ENCODE measurements at regions not wholly inside any gene's neighbourhood (a gene's known extent, or its start where the extent isn't known, plus 50 kb on each side); places are given as distances from the start of the nearest gene placed in this dataset.

DNA sequence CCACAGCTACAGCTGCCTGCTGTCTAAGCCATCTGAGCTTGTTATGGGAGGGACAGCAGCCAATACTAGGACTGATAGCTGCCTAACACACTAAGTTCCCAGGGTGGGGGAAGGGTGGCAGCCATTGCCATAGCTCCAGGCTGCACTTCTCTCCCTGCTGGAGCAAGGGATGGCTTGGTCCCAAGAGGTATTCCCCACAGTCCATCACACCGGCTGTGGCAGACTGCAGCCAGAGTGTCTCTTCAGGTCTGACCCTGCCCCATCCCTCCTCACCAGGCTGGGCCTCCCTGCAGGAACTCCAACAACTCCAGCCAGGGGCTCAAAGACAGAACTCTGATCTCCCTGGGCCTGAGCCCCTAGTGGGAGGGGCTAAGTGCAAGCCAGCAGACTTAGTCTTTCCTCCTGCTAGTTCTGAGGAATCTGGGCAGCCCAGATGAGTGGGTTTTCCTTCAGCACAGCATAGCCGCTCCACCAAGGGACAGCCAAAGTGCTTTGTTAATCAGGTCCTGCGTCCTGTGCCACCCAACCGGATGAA lies 632.1 kb downstream of the SOCS6 start:
- TF ChIP-seq, protein P1, sequence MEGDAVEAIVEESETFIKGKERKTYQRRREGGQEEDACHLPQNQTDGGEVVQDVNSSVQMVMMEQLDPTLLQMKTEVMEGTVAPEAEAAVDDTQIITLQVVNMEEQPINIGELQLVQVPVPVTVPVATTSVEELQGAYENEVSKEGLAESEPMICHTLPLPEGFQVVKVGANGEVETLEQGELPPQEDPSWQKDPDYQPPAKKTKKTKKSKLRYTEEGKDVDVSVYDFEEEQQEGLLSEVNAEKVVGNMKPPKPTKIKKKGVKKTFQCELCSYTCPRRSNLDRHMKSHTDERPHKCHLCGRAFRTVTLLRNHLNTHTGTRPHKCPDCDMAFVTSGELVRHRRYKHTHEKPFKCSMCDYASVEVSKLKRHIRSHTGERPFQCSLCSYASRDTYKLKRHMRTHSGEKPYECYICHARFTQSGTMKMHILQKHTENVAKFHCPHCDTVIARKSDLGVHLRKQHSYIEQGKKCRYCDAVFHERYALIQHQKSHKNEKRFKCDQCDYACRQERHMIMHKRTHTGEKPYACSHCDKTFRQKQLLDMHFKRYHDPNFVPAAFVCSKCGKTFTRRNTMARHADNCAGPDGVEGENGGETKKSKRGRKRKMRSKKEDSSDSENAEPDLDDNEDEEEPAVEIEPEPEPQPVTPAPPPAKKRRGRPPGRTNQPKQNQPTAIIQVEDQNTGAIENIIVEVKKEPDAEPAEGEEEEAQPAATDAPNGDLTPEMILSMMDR (IDR thresholded peaks at IDR 0.05): no peak

DNA sequence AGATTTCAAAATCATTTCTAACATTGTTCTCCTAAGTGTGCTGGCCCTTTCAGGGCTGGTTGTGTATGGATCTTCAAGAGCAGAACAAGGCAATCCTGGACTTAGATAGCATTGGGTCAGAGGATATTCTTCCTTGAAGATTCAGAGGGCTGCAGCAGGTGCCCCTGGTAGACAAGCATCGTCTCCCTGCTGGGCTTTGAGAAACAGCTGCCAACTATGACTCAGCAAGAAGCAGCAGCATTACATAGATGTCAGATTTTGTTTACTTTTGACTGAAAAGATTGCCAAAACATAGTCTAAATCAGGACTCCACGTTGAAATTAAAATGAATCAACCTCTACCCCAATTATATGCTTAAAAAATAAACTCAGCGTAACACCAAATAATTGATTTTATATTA lies 618.8 kb downstream of the SOCS6 start:
- TF ChIP-seq, protein P1 (IDR thresholded peaks at IDR 0.05): no peak

DNA sequence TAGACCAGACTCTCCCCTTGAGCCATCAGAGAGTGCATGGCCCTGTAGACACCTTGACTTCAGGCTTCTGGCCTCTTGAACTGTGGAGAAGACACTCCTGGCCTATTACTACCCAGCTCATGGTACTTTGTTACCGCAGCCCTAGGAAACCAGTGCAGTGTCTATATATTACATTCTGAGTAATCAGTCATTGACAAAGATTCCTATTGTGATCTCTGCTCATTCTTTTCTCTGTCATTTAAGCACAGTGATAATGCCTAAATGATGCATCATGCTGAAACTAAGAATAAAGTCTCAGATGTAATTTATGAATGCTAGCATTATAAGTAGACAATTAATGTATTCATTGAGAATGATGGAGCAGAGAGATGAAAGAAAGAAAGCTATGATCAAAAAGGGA lies 603.5 kb downstream of the SOCS6 start:
- TF ChIP-seq, protein P1 (IDR thresholded peaks at IDR 0.05): no peak

DNA sequence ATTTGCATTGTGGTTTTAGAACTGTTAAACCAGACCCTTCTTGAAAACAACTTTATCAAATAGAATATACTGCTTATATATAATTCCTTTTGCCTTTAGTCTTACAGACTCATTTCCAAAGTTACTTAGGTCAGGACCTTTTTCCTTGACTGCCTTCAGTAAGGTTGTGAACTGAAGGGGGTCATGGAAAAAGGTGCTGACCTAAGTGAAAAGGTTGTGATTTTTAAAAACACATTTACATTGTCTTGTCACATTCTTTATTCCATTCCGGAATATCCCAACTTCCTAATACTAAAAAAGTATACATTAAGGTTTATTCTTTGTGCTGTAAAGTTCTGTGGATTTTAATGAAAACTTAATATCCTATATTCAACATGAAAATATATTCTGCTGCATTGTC lies 581.4 kb downstream of the SOCS6 start:
- TF ChIP-seq, protein P1 (IDR thresholded peaks at IDR 0.05): no peak

DNA sequence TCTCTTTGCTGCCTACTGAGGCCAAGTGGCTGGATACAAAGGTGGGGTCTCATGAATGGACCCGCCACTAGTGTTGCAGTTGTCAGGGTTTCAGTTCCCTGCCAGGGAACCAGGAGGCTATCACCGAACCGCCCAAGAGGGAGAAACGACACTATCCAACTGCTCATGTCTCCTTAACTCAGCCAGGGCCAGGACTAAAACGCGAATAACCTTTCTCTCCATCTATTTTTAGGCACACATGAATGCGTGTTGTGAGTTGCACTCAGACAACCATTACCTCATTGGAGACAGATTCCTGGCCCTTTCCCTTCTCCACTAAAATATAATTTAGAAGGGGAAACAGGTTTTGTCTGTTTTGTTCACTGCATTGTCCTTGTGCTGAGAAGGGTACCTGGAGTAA lies 559.5 kb downstream of the SOCS6 start:
- TF ChIP-seq, protein P1 (IDR thresholded peaks at IDR 0.05): no peak

DNA sequence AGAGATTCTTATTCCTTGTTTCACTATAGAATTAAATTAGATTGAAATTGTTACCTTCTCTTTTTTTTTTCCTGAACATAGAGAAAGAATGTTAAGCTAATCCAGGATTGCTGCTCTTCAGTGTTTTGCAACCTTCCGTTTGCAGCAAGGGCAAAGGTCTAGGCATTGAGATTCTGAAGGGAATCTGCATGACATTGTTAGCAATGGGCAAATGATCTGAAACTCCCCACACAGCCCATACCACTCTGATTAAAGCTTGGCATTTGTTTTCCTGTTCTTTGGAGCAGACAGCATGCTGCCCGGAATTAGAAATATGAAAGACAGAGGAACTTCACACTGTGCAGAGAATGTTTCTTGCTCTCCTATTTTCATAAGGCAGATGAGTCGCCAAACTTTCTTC lies 551.8 kb downstream of the SOCS6 start:
- TF ChIP-seq, protein P1 (IDR thresholded peaks at IDR 0.05): no peak

DNA sequence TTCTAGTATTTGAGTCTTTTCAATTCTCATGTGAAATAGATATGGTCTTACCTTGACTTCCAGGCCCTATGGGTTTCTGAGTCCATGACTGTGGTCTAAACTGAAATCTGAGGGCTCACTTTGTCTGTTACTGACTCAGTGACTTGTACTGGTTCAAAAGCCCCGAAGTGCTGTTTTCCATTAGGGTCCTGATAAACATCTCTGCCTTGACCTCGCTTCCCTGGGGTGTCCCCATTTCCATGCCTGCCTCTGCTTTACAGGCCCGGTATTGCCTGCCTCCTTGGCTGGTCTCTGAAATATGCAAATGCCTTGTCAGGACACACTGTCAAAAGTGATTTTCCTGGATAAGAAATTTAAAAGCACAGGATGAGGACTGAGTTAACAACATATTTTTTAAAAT lies 538.8 kb downstream of the SOCS6 start:
- TF ChIP-seq, protein P1 (IDR thresholded peaks at IDR 0.05): no peak

DNA sequence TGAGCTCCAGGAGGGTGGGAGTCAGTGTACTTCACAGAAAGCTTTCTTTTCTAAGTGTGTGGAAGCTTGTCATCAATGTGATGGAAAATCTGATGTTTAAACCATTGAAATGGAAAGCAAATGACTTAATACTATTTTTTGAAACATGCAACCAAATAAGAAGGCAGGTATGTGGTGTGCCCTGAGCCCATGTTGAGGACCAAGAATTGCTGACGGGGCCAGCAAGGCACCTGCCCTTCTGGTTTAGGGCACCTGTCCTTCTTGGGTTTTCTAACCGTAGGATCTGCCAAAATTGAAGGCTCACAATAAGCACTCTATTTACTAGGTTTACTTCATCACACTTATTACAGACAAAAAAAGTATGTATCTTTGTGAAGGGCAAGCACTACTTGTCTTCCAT lies 537.7 kb downstream of the SOCS6 start:
- TF ChIP-seq, protein P1 (IDR thresholded peaks at IDR 0.05): no peak
